H54 (cell line): ENCODE measurements at regions not wholly inside any gene's neighbourhood (a gene's known extent, or its start where the extent isn't known, plus 50 kb on each side); places are given as distances from the start of the nearest gene placed in this dataset.

Experiments used
- DNase-seq: peaks from one replicate; pipeline ENCODE4 v3.0.0; 2011; ENCODE audit warnings: low spot score, mixed read lengths; ENCODE audit not compliant: insufficient read length
- FAIRE-seq: peaks from 3 replicates; lab custom pipeline; 2011; peaks lifted over from hg19 to GRCh38; lab: Jason Lieb, UNC
- POLR2A ChIP-seq: IDR thresholded peaks from 2 replicates; pipeline ENCODE4 v1.6.1; 2011; ENCODE audit warnings: low read depth, mild to moderate bottlenecking, low read length

- FAIRE-seq (no peak), DNase-seq (no peak)
- no peak for TF ChIP-seq POLR2A
Observed at GRCh38 chr20:20939006-20939405, 167.2 kb downstream of the LINC00237 start.

DNA sequence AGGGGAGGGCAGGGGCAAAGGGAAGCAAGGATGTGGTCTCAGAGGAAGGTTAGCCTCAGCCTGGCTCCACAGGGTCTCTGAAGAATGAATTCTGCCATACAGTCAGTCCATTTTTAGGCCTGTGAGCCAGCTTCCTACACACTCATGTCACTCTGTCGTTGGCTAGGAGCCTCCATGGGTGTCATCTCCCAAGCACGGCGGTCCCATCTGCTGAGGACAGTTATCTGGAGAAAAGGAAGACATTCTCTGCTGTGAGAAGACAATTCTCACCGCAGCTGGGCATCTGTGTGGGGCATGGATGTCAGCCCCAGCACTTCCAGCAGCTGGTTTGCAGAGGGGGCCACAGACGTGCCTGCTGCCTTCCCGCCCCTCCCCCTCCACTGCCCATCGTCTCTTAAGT, 167.6 kb downstream of the LINC00237 start:
- FAIRE-seq (no peak), DNase-seq (no peak)
- no peak for TF ChIP-seq POLR2A

DNA sequence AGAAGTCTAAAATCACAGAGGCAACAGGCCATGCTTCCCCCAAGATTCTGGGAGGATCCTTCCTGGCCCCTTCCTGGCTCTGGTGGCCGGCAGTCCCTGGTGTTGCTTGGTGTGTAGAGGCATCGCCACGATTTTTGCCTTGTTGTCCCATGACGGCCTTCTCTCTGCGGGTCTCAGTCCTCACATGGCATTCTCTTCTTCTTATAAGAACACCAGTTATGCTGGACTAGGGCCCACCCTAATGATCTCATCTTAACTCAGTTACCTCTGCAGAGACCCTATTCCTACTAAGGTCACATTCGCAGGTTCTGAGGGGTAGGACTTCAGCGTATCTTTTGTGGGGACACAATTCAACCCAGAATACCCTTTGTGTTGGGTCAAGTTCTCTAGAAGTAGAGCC, 168.0 kb downstream of the LINC00237 start:
- DNase-seq (no peak), FAIRE-seq (no peak)
- no peak for TF ChIP-seq POLR2A

DNA sequence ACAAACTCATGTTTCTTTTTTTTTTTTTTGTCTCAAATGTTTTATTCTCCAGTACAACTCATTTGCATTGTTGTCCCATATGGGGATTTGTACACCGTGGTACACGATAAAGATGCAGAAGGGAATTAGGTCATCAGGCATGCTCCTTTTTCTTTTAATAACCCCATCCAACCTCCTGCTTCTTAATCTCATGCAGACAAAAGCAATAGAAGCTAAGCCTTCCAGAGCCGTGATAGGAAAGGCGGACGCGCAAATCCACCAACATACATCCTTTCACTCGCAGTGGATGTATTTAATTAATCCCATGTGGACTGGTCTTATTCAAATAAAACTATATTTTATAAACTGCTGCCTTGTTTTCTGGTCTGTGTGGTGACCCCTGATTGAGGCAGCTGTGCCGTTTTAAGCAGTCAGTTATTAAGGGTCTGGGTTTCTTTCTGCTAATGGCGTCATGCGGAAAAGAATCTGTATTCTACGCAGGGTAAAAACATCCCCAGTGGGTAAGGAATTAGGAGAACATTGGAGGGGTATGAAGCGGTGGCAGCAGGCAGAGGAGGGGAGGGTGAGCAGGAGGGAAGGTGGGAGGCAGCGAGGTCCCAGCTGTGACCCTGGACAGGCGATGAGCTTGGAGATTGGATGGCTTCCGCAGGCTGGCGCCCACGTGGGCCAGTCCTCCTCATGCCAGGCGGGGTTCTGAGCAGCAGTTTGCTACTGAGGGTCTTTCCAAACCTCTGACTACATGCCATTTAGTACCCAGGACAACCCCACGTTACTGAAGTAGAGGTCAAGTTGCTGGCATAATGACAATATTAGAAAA, 172.8 kb downstream of the LINC00237 start:
- FAIRE-seq: no peak
- DNase-seq: no peak
- TF ChIP-seq POLR2A: no peak

GRCh38 chr20:20932156-20932555, 174.0 kb downstream of the LINC00237 start:
- FAIRE-seq (no peak), DNase-seq (no peak)
- no peak for TF ChIP-seq POLR2A

DNA sequence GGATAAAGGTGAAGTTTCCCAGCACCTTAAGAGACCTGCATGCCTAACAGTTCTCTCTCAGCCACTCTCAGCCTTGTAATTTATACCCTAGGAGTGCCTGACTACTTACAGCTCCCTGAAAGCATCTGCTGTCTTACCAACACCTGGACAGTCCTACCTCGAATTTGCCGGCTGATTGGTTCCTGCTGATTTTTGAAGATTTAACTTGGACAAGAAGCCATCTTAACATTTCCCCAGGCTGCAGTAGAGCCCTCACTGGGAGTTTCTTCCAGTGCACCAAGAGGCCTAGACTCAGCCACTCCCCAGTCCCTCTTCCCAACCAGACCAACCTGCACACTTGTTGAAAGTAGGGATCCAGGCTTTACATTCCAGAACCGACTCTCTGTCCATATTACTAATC, 174.5 kb downstream of the LINC00237 start:
- no peak for FAIRE-seq
- DNase-seq: no peak
- TF ChIP-seq POLR2A: no peak

- FAIRE-seq (no peak), DNase-seq (no peak)
- no peak for TF ChIP-seq POLR2A
Observed at GRCh38 chr20:20931024-20931423, 175.1 kb downstream of the LINC00237 start.

- DNase-seq (no peak), FAIRE-seq (no peak)
- no peak for TF ChIP-seq POLR2A
Observed at GRCh38 chr20:20930500-20930899, 175.7 kb downstream of the LINC00237 start.

- DNase-seq (no peak), FAIRE-seq (no peak)
- no peak for TF ChIP-seq POLR2A
Observed at GRCh38 chr20:20929341-20929740, 176.8 kb downstream of the LINC00237 start.

GRCh38 chr20:20926222-20926905, 179.8 kb downstream of the LINC00237 start:
- no peak for TF ChIP-seq POLR2A
- DNase-seq (no peak), FAIRE-seq (no peak)

- TF ChIP-seq POLR2A: no peak
- no peak for FAIRE-seq
- no peak for DNase-seq
Observed at GRCh38 chr20:20920433-20920832, 185.7 kb downstream of the LINC00237 start.

- no peak for TF ChIP-seq POLR2A
- DNase-seq (no peak), FAIRE-seq (no peak)
Observed at GRCh38 chr20:20915844-20916243, 190.3 kb downstream of the LINC00237 start.

DNA sequence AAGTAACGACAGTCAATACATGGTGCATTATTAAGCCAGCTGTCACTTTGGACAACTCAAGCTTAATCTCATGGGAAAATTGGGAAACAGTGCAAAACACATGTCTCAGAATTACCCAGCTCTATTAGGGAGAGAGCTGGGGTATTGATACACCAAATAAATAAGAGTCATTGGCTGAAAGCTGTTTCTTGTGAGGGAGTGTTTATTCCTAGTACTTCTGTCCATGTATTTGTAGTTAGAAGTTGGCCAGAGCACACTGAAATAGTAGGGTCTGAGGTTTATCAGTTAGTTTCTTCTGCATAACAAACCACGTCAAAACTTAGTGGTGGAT, 192.0 kb upstream of the RALGAPA2 start:
- FAIRE-seq: no peak
- DNase-seq: no peak
- TF ChIP-seq POLR2A: no peak

- no peak for TF ChIP-seq POLR2A
- FAIRE-seq (no peak), DNase-seq (no peak)
Observed at GRCh38 chr20:20903773-20904500, 191.5 kb upstream of the RALGAPA2 start.
